ENCODE measurements at regions not wholly inside any gene's neighbourhood (a gene's known extent, or its start where the extent isn't known, plus 50 kb on each side); places are given as distances from the start of the nearest gene placed in this dataset.

DNA sequence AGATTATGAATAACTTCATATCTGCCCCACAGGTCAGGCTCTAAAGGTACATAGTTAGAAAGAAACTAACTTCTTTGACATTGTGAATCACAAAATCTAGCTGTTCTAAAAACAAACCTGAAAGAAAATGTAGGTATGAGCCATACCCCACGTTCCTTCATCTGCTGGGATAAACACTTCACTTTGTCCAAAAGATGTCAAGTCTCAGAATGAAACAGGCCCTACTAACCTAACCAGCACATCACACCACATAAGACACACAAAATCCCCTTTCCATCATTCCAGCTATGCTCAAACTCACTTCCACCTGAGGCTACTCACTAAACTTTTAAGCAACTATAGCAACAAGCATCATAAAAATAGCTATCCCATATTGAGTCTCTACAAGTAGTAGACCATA lies 65.2 kb upstream of the GJA5 start:
- TF ChIP-seq, protein P1, sequence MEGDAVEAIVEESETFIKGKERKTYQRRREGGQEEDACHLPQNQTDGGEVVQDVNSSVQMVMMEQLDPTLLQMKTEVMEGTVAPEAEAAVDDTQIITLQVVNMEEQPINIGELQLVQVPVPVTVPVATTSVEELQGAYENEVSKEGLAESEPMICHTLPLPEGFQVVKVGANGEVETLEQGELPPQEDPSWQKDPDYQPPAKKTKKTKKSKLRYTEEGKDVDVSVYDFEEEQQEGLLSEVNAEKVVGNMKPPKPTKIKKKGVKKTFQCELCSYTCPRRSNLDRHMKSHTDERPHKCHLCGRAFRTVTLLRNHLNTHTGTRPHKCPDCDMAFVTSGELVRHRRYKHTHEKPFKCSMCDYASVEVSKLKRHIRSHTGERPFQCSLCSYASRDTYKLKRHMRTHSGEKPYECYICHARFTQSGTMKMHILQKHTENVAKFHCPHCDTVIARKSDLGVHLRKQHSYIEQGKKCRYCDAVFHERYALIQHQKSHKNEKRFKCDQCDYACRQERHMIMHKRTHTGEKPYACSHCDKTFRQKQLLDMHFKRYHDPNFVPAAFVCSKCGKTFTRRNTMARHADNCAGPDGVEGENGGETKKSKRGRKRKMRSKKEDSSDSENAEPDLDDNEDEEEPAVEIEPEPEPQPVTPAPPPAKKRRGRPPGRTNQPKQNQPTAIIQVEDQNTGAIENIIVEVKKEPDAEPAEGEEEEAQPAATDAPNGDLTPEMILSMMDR (conservative IDR thresholded peaks at IDR 0.05; ENCODE audit: low read depth in 2 of 2): no peak
- no peak for TF ChIP-seq EZH2 (IDR thresholded peaks at IDR 0.05; ENCODE audit: low read depth, unreplicated experiment)
- TF ChIP-seq POLR2AphosphoS5 (IDR thresholded peaks at IDR 0.05; ENCODE audit: low read depth): no peak
- TF ChIP-seq EZH2phosphoT487 (IDR thresholded peaks at IDR 0.05; ENCODE audit: unreplicated experiment): no peak
- no peak for TF ChIP-seq ZNF114 (CRISPR knock-in tag; IDR thresholded peaks at IDR 0.05)
- TF ChIP-seq ZNF462 (CRISPR knock-in tag; IDR thresholded peaks at IDR 0.05): no peak
- TF ChIP-seq, protein P2, sequence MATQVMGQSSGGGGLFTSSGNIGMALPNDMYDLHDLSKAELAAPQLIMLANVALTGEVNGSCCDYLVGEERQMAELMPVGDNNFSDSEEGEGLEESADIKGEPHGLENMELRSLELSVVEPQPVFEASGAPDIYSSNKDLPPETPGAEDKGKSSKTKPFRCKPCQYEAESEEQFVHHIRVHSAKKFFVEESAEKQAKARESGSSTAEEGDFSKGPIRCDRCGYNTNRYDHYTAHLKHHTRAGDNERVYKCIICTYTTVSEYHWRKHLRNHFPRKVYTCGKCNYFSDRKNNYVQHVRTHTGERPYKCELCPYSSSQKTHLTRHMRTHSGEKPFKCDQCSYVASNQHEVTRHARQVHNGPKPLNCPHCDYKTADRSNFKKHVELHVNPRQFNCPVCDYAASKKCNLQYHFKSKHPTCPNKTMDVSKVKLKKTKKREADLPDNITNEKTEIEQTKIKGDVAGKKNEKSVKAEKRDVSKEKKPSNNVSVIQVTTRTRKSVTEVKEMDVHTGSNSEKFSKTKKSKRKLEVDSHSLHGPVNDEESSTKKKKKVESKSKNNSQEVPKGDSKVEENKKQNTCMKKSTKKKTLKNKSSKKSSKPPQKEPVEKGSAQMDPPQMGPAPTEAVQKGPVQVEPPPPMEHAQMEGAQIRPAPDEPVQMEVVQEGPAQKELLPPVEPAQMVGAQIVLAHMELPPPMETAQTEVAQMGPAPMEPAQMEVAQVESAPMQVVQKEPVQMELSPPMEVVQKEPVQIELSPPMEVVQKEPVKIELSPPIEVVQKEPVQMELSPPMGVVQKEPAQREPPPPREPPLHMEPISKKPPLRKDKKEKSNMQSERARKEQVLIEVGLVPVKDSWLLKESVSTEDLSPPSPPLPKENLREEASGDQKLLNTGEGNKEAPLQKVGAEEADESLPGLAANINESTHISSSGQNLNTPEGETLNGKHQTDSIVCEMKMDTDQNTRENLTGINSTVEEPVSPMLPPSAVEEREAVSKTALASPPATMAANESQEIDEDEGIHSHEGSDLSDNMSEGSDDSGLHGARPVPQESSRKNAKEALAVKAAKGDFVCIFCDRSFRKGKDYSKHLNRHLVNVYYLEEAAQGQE (IDR thresholded peaks at IDR 0.05; ENCODE audit: unreplicated experiment): no peak
- TF ChIP-seq CREB1 (CRISPR knock-in tag; IDR thresholded peaks at IDR 0.05; ENCODE audit: low read depth): no peak
- no peak for TF ChIP-seq JUNB (IDR thresholded peaks at IDR 0.05; ENCODE audit: unreplicated experiment)
- TF ChIP-seq, protein P3, sequence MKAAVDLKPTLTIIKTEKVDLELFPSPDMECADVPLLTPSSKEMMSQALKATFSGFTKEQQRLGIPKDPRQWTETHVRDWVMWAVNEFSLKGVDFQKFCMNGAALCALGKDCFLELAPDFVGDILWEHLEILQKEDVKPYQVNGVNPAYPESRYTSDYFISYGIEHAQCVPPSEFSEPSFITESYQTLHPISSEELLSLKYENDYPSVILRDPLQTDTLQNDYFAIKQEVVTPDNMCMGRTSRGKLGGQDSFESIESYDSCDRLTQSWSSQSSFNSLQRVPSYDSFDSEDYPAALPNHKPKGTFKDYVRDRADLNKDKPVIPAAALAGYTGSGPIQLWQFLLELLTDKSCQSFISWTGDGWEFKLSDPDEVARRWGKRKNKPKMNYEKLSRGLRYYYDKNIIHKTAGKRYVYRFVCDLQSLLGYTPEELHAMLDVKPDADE (IDR thresholded peaks at IDR 0.05): no peak
- TF ChIP-seq ZNF331 (CRISPR knock-in tag; IDR thresholded peaks at IDR 0.05; ENCODE audit: low read depth): no peak
- TF ChIP-seq NANOG (IDR thresholded peaks at IDR 0.05; ENCODE audit: borderline replicate concordance): no peak

Measured in GM23338 (cell line).